ENCODE measurements at regions not wholly inside any gene's neighbourhood (a gene's known extent, or its start where the extent isn't known, plus 50 kb on each side); places are given as distances from the start of the nearest gene placed in this dataset.

DNA sequence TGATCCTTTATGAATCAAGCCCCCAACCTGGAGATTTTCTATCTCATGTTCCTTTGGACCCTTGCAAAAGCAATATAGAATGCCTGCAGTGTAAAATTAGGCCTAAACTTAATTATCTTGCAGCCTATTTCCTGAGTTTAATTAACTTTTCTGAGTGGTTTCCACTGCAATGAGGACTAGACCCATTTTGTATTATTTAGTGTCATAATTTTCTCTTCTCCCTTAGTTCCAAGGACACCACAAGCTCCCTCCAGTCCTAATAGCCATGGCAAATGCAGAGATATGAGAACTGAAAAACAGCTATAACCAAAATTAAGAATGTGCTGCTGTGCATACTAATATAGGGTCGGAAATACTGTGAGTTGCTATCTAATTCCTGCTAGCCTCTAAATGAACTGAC, 90.9 kb upstream of the GRAMD2B start:
- ATAC-seq (no peak), DNase-seq (no peak)
- intact Hi-C loops (cut with DNase I): no loop called here

GRCh38 chr5:126334760-126335159, 88.4 kb upstream of the GRAMD2B start:
- no peak for DNase-seq
- intact Hi-C loops (cut with DNase I): loop anchor here in 1 of 2 donors (5.0 kb wide), 1 partner anchor 208 kb away; no protein-coding TSS in a partner anchor
- no peak for ATAC-seq

- no peak for DNase-seq
- intact Hi-C loops (cut with DNase I): loop anchor here in 1 of 2 donors (5.0 kb wide), 1 partner anchor 206 kb away; no protein-coding TSS in a partner anchor
- ATAC-seq: no peak
Measured at GRCh38 chr5:126335886-126336285, 87.3 kb upstream of the GRAMD2B start.

GRCh38 chr5:126338635-126339034, 84.6 kb upstream of the GRAMD2B start:
- no peak for DNase-seq
- intact Hi-C loops (cut with DNase I): loop anchor here in 1 of 2 donors (5.0 kb wide), 1 partner anchor 204 kb away; no protein-coding TSS in a partner anchor
- no peak for ATAC-seq

DNA sequence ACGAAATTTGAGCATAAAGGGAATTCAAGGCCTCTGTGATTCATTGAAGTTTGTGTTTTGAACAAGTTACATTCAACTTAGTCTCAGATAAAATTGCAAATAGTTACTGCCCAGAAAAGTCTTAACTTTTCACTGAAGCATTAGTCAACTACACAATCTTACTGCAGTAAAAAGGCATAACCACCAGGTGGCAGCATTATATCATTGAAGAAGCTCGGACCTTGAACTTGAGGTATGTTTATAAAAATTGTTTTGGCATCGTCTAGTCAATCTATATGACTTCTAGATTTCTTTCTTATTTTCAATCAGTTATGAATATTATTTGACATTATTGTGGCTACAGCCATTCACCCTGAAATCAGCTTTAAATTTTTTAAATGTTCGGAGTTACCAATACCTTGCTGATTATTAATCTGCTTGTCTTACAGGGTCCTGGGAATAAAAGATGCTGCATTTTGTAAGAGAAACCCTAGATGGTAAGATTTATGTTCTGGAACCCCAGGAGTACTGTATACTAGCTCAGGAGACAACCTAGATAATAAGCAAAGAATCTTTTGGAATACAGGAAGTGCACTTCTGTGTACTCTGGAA, 83.9 kb upstream of the GRAMD2B start:
- DNase-seq (no peak), ATAC-seq (peak; percentile 44 to 45)
- intact Hi-C loops (cut with DNase I): loop anchor here in 1 of 2 donors (5.0 kb wide), 1 partner anchor 203 kb away; no protein-coding TSS in a partner anchor

- intact Hi-C loops (cut with DNase I): no loop called here
- DNase-seq: no peak
- no peak for ATAC-seq
Measured at GRCh38 chr5:126341906-126342630, 81.1 kb upstream of the GRAMD2B start.

GRCh38 chr5:126348855-126349635, 74.2 kb upstream of the GRAMD2B start:
- intact Hi-C loops (cut with DNase I): no loop called here
- ATAC-seq (no peak), DNase-seq (no peak)

- ATAC-seq (no peak), DNase-seq (no peak)
- intact Hi-C loops (cut with DNase I): loop anchor here in 1 of 2 donors (5.0 kb wide), 1 partner anchor 191 kb away; no protein-coding TSS in a partner anchor
Measured at GRCh38 chr5:126351153-126351552, 72.1 kb upstream of the GRAMD2B start.

DNA sequence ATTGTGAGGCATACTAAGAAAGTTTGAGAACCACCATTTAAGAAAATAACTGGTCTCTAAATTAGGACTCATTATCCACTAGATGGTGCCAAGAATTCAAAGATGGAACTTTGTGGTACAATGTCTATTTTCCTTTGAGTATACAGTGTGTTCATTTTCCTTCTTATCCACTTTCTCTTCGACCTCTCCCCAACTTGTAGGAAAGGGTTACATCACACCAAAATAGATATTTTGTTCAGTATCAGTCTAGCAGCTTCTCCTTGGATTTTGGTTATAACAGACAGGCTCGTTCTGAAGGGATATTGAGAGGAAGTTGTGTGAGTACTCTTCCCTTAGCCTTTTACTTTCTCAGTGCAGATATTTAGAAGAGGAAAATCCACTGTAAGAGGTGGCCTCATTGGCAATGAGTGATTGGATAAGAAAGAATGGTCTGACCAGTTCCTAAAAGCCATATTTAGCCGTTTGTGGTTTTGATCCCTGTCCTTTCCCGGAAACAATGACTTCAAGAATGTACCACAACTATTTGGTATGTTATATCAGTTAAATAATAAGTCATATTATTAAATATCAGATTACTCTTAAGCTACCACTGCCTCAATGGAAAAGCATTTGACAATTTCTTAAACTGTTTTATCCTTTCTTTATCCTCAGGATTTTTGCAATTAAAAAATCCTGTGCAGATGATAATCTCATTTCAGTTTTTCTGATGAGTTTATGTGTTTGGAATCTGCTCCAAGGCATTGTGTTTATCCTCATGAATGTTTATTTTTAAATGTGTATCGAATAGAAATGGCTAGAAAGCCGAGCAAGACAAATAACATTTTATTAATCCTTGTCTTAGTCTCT, 69.0 kb upstream of the GRAMD2B start:
- intact Hi-C loops (cut with DNase I): loop anchor here in 1 of 2 donors (5.0 kb wide), 1 partner anchor 188 kb away; no protein-coding TSS in a partner anchor
- ATAC-seq: peak; percentile 80 to 88
- DNase-seq: no peak

DNA sequence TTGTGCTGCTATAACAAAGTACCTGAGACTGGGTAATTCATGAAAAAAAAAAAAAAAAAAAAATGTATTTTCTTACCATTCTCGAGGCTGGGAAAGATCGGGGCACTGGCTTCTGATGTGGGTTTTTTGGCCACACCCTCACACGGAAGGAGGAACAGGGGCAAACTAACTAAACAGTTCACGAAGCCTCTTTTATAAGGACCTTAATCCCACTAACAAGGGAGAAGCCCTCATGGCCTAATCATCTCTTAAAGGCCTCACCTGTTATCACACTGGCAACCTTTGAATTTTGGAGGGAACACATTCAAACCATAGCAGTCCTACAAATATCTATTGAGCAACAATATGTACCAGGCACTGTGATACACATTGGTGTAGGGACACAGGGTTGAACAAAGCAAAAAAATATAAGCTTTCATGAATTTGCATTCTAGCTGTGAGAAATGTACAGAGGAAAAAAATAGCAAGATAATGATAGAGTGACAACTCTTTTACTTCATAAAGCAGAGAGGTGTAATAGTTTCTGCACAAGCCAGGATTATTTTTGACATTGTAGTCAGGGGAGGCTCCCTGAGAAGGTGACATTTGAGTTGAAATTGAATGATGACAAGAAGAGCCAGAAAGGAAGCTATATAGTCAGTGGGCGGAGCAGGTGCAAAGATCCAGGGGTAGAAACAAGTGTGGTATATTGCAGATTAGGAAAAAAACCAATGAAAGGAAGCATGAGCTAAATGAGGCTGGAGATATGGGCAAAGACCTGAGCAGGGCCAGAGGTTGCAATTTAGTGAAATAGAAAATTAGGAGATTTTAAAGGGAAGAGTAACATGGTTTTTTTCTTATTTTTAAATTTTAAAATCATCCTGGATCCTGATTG, 68.1 kb upstream of the GRAMD2B start:
- no peak for DNase-seq
- no peak for ATAC-seq
- intact Hi-C loops (cut with DNase I): loop anchor here (1.0 to 5.0 kb wide), 2 partner anchors 184 to 187 kb away; no protein-coding TSS in a partner anchor

GRCh38 chr5:126355940-126356339, 67.3 kb upstream of the GRAMD2B start:
- no peak for ATAC-seq
- intact Hi-C loops (cut with DNase I): loop anchor here in 1 of 2 donors (1.0 kb wide), 1 partner anchor 183 kb away; no protein-coding TSS in a partner anchor
- no peak for DNase-seq

GRCh38 chr5:126357585-126358342, 65.4 kb upstream of the GRAMD2B start:
- DNase-seq: no peak
- intact Hi-C loops (cut with DNase I): no loop called here
- no peak for ATAC-seq

GRCh38 chr5:126358525-126358924, 64.7 kb upstream of the GRAMD2B start:
- DNase-seq (no peak), ATAC-seq (no peak)
- intact Hi-C loops (cut with DNase I): no loop called here

GRCh38 chr5:126359884-126360283, 63.3 kb upstream of the GRAMD2B start:
- no peak for ATAC-seq
- intact Hi-C loops (cut with DNase I): no loop called here

GRCh38 chr5:126360467-126360866, 62.7 kb upstream of the GRAMD2B start:
- ATAC-seq (no peak), DNase-seq (no peak)
- intact Hi-C loops (cut with DNase I): no loop called here

More at GRCh38 chr5:126359884-126360283, 63.3 kb upstream of the GRAMD2B start:
- no peak for DNase-seq

GRCh38 chr5:126363658-126364057, 59.6 kb upstream of the GRAMD2B start:
- ATAC-seq: no peak
- intact Hi-C loops (cut with DNase I): no loop called here
- DNase-seq: no peak

All from left cardiac atrium (tissue), 4 donors.